ENCODE measurements at regions not wholly inside any gene's neighbourhood (a gene's known extent, or its start where the extent isn't known, plus 50 kb on each side); places are given as distances from the start of the nearest gene placed in this dataset.

GRCh38 chr4:34943741-34944386 lies 1300.5 kb downstream of the ARAP2 start:
- TF ChIP-seq, protein P1, sequence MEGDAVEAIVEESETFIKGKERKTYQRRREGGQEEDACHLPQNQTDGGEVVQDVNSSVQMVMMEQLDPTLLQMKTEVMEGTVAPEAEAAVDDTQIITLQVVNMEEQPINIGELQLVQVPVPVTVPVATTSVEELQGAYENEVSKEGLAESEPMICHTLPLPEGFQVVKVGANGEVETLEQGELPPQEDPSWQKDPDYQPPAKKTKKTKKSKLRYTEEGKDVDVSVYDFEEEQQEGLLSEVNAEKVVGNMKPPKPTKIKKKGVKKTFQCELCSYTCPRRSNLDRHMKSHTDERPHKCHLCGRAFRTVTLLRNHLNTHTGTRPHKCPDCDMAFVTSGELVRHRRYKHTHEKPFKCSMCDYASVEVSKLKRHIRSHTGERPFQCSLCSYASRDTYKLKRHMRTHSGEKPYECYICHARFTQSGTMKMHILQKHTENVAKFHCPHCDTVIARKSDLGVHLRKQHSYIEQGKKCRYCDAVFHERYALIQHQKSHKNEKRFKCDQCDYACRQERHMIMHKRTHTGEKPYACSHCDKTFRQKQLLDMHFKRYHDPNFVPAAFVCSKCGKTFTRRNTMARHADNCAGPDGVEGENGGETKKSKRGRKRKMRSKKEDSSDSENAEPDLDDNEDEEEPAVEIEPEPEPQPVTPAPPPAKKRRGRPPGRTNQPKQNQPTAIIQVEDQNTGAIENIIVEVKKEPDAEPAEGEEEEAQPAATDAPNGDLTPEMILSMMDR (conservative IDR thresholded peaks at IDR 0.05; ENCODE audit: low read depth, low read length) = no peak
- no peak for TF ChIP-seq EZH2phosphoT487 (IDR thresholded peaks at IDR 0.05; ENCODE audit: borderline replicate concordance, low read length)
